Left ventricle myocardium superior (tissue), 1 donor: ENCODE measurements at regions not wholly inside any gene's neighbourhood (a gene's known extent, or its start where the extent isn't known, plus 50 kb on each side); places are given as distances from the start of the nearest gene placed in this dataset.

Source experiments
- ATAC-seq: fragments of 200-7000 bp; cut with Tn5 transposase; one replicate; pipeline ENCODE4 v1.9.1; 2020; ENCODE audit warnings: mild to moderate bottlenecking, moderate library complexity
- DNase-seq: peaks from one replicate; pipeline ENCODE4 v3.0.0-alpha.2; 2020
- intact Hi-C: fragments of 100-400 bp; cut with micrococcal nuclease; formaldehyde crosslinking; loops from one replicate; pipeline ENCODE4 v1.11.0; 2022
- donor health status: DM: no; HTN: yes; CAD: no; lungs with severe emphysema.

DNA sequence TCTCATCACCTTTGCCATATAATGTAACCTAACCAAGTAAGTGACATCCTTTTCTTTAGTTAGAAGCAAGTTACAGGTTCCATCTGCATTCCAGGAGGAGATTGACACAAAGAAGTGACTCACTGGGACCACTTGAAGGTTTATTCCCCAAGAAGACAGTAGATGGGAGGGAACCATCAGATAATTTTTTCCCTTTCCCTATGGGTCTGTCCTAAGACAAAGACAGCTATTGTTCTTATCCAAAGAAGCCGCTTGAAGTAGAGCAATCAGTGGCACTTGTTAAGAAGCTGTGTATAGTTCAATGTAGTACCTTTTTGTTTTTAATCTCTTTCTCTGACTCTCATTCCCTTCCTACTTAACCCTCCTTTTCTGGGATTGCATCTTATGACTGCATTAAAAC is 139.9 kb upstream of the B3GALT2 start:
- intact Hi-C loops = no loop called here
- ATAC-seq (no peak), DNase-seq (no peak)

DNA sequence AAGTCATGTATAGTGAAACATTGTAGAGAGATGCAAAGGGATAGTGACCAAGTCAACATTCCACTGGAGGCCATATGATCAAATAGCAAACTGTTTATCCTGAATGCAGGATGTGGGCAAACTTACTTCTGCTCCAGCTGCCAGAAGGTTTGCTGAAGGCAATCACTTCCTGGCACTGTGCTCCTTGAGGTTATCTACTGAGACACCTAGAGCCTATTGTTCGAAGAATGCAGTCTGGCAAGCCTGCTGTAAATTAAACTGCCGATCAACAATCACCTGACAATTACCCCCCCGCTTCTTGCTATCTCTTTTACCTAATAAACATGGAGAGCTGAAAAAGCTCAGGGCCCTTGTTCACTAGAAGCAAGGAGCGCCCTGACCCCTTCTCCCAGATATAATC is 139.4 kb upstream of the B3GALT2 start:
- no peak for ATAC-seq
- no peak for DNase-seq
- intact Hi-C loops = no loop called here

DNA sequence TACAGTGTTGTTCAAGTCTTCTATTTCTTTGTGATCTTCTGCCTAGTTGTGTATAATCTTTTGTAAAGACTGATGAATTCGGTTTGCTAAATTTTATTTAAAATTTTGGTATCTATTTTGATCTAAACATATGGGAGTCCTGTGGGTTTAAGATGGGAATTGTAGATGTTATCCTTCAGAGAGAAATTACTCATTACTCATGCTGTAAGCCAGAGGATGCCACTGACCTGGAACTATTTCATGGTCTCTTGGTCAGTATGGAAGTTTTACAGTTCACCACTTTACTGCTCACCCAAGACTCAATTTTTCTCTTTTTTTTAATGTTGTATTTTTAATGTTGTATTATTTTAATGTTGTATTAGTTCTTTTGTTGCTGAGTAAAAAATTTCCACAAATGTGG is 138.6 kb upstream of the B3GALT2 start:
- ATAC-seq = no peak
- intact Hi-C loops = no loop called here

DNA sequence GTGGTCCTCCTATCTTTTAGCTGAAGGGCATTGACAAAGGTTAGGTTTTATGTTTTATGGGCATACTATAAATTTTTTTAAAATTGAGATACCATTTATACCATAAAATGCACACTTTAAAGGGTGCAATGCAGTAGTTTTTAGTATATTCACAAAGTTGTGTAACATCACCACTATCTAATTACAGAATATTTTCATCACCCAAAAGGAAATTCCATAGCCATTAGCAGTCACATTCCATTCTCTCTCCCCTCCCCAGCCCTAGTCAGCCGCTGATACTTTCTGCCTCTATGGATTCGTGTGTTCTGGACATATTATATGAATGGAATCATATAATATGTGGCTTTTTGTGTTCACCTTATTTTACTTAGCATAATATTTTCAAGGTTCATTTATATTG is 135.8 kb upstream of the B3GALT2 start:
- DNase-seq (no peak), ATAC-seq (no peak)
- intact Hi-C loops = no loop called here

More for the DNA sequence above, 138.6 kb upstream of the B3GALT2 start:
- no peak for DNase-seq

DNA sequence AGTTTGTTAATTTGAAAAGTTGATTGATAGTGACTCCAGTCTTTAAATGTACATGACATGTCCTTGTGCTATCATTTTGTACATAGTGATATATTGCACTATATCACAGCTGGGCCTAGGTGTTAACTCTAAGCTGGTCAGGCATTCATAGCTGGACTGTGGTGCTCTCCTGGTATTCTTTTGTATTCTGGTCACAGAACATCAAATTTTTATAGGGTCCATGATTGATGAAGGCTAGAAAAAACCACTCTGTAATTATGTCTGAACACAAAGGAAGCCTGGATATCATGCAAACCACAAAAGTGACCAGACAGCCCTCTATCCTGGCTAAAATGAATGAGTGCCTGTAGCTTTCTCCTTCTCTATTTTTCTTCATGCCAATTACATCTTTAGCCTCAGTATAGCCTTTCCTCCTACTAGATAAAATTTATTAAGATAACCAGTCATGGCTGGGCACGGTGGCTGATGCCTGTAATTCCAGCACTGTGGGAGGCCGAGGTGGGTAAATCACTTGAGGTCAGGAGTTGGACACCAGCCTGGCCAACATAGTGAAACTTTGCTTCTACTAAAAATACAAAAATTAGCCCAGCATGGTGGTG is 134.9 kb upstream of the B3GALT2 start:
- intact Hi-C loops = no loop called here
- ATAC-seq (no peak), DNase-seq (no peak)

DNA sequence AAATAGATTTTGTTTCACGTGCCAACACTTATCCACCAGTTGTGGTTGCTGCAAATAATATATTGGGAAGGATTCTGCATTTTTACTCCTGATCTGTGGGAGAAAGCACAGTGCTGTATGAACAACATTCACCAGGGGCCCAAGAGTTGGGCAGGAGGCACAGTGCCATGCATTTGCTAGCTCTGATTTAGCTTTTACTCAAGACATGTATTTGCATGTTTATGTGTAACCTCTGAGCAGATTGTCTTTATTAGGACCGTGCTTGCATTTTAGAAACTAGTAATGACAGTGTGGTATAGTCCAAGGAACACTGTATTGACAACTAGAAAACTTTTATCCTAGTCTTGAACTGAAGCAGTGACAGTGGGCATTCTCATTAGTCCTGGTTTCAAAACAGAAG is 133.9 kb upstream of the B3GALT2 start:
- ATAC-seq (no peak), DNase-seq (no peak)
- intact Hi-C loops = no loop called here

DNA sequence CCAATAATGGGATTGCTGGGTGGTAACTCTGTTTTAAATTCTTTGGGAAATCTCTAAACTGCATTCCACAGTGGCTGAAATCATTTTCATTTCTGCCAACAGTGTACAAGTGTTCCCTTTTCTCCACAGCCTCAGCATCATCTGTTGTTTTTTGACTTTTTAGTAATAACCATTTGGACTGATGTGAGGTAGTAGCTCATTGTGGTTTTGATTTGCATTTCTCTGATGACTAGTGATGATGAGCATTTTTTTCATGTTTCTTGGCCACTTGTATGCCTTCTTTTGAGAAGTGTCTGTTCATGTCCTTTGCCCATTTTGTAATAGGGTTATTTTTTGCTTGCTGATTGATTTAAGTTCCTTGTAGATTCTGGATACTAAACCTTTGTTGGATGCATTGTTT is 131.9 kb upstream of the B3GALT2 start:
- DNase-seq = no peak
- intact Hi-C loops = no loop called here
- ATAC-seq = no peak

DNA sequence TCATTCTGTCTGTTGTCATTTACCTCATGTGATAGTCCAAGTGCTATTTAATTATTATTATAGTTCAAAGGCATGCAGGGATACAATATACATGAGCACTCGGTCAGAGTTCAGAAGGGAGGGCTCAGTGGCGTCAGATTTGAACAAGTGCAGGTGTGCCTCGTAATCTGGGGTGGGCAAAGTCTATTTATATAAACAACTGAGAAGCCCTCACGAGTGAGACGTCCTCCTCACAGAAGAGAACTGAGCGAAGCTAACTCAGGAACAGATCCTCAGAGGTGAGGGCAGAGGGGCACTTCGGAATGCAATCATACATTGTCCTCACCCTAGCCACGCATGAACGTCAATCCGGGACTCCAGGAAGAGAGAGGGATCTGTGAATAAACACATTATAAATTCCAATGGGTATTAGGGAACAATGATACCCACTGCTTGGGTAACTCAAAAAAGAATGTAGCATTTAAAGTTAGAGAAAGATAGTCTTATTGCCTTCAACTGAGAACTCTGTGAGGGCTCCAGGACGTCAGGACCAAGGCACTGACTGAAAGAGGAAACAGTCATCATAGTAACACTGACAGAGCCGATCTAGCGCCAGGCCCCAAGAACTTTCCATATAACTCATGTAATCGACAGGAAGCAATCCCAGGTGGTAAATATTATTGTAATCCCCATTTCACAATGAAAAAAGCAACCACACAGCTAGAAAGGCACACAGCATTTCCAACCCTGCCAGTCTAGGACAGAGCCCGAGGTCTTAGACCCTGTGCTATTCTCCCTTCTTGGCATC is 127.1 kb upstream of the B3GALT2 start:
- DNase-seq (no peak), ATAC-seq (no peak)
- intact Hi-C loops = no loop called here

DNA sequence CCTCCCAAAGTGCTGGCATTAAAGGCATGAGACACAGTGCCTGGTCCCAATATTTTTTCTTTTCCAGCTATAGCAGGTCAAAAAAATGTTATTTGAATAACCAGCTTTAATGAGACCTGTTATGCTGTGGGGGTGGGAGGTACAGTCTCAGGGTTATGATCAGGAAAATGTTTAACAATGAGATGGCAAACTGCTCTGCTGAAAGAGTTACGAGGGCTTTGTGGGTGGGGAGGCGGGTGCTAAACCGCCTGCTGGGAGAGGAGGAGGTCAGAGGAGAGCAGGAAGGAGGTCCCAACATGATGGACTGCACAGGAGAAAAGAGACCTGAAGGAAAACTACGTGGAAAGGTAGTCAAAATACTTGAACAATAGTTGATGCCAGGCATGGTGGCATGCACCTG is 126.0 kb upstream of the B3GALT2 start:
- intact Hi-C loops = no loop called here
- ATAC-seq (no peak), DNase-seq (no peak)

DNA sequence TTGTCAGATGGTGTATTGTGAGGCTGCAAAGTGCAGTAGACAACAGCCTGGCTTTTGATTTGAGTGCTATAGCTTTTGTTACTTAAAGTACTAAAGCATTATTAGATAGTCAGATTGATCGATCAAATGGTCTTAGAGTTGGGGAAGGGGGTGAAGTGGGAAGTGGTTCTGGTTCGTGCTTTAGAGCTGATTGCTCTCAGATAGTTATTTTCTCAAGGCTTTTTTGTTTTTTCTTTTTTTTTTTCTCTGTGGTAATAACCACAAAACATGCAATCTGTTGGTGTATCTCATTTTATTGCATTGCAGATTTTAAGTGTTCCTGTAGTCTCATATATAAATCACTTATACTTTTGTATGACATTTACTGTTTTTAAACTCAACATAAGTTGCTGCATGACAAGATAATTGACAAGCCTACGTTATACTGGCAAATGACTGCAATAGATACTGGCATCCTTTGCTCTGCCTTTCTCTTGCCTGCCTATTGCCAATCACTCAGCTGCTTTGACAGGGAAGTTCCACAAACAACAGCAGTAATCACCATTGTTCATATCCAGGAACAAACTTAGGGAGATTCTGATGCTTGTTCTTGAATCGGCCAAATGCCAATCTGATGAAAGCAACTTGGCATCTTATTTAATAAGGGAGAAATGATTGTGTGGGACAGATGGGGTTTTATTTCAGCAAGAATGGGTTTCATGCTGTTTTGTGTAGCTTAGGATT is 125.0 kb upstream of the B3GALT2 start:
- ATAC-seq (no peak), DNase-seq (no peak)
- intact Hi-C loops = no loop called here

DNA sequence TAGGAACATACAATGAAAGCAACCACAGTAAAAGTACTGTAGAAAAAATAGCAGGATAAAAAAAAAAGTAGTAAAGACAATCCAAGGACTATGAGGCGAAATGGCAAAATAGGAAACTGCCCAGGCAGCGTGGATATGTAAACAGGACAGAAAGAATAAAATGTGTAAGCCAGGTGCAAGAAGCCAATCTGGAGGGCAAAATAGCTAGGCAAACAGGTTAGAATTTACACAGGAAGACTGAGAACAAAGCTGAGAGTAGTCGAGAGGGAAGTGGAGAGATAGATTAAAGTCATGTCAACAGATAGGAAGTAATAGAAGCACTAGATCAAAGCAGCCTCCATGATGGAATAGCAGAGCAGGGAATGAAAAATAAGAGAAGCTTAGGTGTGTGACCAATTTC is 124.2 kb upstream of the B3GALT2 start:
- ATAC-seq = no peak

DNA sequence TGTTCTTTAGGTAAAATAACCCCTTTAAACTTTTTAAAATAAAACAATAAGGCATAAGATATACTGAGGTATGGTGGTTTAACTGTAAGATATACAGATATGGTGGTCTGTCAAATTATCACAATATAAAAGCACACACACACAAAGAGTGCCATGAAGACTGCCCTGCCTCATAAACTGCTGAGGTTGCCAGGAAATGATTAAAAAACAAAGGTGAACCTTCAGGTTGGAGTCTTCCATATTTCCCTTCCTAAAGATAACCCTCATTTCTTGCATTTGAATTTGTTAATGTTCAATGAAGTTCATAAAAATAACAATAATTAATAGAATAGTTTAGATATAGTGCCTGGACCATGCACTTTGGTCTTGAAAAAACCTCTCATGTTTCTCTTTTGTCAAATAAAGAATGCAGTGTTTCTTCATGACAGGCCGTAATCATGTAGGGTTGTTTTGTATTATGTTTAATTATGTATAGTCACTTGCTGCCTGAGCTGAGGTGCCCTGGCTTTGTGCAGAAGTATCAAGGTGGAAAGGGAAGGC is 123.6 kb upstream of the B3GALT2 start:
- DNase-seq = no peak
- ATAC-seq = no peak
- intact Hi-C loops = no loop called here

More for the DNA sequence above, 124.2 kb upstream of the B3GALT2 start:
- intact Hi-C loops = no loop called here
- DNase-seq = no peak

DNA sequence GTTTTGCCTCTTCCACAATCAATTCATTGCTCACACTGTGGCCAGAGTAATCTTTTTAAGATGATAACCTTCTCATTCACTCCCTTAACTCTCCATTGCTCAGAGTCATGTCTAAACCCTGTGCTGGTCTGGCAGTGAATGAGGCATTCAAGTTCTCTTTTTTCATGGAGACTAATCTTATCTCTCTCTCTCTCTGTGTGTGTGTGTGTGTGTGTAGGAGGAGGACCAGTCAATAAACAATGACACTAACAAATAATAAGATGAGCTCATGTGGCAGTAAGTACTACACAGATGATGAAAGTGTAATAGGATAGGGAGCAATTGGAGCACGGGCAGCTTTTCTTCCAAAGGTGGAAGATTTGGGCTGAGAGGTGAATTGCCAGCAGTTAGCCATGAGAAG is 122.0 kb upstream of the B3GALT2 start:
- ATAC-seq (no peak), DNase-seq (no peak)
- intact Hi-C loops = no loop called here

DNA sequence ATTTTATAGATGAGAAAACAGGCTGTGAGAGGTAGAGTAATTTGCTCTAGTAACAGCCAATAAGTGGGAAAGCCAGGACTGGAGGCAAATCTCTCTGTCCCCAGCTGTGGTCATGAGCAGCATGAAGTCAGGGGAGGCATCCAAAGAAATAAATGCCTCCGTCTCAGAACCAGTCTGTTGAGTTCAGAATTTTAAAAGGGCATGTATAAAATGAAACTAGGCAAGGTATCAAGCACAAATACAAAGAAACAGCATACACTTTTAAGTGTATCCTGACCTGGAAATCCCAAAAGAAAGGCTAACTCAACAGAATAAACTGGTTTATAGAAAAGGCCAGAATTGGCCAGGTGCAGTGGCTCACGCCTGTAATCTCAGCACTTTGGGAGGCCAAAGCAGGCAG is 120.0 kb upstream of the B3GALT2 start:
- no peak for ATAC-seq
- intact Hi-C loops = no loop called here

More for the DNA sequence above, 120.0 kb upstream of the B3GALT2 start:
- DNase-seq = no peak
